ENCODE measurements at regions not wholly inside any gene's neighbourhood (a gene's known extent, or its start where the extent isn't known, plus 50 kb on each side); places are given as distances from the start of the nearest gene placed in this dataset.

GRCh38 chr5:119795768-119796167 is 166.4 kb downstream of the FAM170A start:
- Mint-ChIP-seq H3K27ac (ENCODE audit: unreplicated experiment) (no peak overlapping the region), H3K4me3 (ENCODE audit: unreplicated experiment) (no peak overlapping the region), H3K36me3 (ENCODE audit: low read depth) (no peaks in the 10 kb centered on the region), H3K4me1 (ENCODE audit: low read depth) (no peaks in the 10 kb centered on the region), H3K27me3 (ENCODE audit: low read depth) (no peaks in the 10 kb centered on the region), H3K9me3 (ENCODE audit: low read depth) (no peaks in the 10 kb centered on the region)
- TF ChIP-seq CTCF (IDR thresholded peaks at IDR 0.05) = no peak
- DNase-seq (ENCODE audit: low spot score) = no peak

DNA sequence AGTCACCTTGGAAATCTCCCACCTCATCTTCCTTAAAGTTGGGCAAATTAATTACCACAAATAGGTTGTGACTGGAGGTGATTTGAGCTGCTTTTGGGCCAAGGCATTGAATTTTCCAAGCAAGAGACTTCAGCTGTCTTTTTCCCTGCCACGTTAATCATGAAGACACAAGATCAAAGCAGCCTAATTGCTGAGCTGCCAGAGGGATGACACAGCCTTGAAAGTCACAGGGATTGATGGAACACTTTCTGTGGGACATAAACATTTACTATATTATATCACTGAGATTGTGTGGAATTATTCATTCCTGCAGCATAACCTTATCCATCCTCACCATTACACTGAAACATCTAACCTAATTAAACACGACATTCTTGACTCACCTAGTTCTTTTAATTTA is 172.2 kb downstream of the FAM170A start:
- TF ChIP-seq CTCF (IDR thresholded peaks at IDR 0.05) = no peak
- Mint-ChIP-seq H3K27ac (ENCODE audit: unreplicated experiment) (no peak overlapping the region), H3K9me3 (ENCODE audit: low read depth) (peaks cover 18% of the 10 kb centered on the region), H3K27me3 (ENCODE audit: low read depth) (no peaks in the 10 kb centered on the region), H3K4me1 (ENCODE audit: low read depth) (no peaks in the 10 kb centered on the region), H3K4me3 (ENCODE audit: unreplicated experiment) (no peak overlapping the region), H3K36me3 (ENCODE audit: low read depth) (no peaks in the 10 kb centered on the region)
- DNase-seq (ENCODE audit: low spot score) = no peak

- no peak for DNase-seq (ENCODE audit: low spot score)
- Mint-ChIP-seq H3K4me1 (ENCODE audit: low read depth) (no peaks in the 10 kb centered on the region), H3K27ac (ENCODE audit: unreplicated experiment) (no peak overlapping the region), H3K9me3 (ENCODE audit: low read depth) (peaks cover 35% of the 10 kb centered on the region), H3K4me3 (ENCODE audit: unreplicated experiment) (no peak overlapping the region), H3K36me3 (ENCODE audit: low read depth) (no peaks in the 10 kb centered on the region), H3K27me3 (ENCODE audit: low read depth) (peaks cover 1% of the 10 kb centered on the region)
- no peak for TF ChIP-seq CTCF (IDR thresholded peaks at IDR 0.05)
Observed at GRCh38 chr5:119808024-119808423, 178.7 kb downstream of the FAM170A start.

DNA sequence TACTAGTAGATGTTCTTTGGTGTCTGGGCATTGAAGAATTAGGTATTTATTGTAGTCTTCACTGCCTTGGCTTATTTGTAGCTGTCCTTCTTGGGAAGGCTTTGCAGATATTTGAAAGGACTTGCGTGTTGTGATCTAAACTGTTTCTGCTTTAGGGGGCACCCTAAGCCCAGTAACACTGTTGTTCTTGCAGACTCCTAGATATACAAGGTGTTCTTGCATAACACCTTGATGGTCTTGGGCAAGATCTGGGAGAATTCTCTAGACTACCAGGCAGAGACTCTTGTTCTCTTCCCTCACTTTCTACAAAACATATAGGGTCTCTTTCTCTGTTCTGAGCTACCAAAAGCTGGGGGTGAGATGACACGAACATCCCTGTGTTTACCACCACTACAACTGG is 179.1 kb downstream of the FAM170A start:
- Mint-ChIP-seq H3K27me3 (ENCODE audit: low read depth) (peaks cover 3% of the 10 kb centered on the region), H3K9me3 (ENCODE audit: low read depth) (peaks cover 37% of the 10 kb centered on the region), H3K4me3 (ENCODE audit: unreplicated experiment) (no peak overlapping the region), H3K36me3 (ENCODE audit: low read depth) (no peaks in the 10 kb centered on the region), H3K27ac (ENCODE audit: unreplicated experiment) (no peak overlapping the region), H3K4me1 (ENCODE audit: low read depth) (no peaks in the 10 kb centered on the region)
- no peak for DNase-seq (ENCODE audit: low spot score)
- TF ChIP-seq CTCF (IDR thresholded peaks at IDR 0.05) = no peak

- peaks cover 5% of the 10 kb centered on the region for H3K27me3 Mint-ChIP-seq (ENCODE audit: low read depth)
- H3K4me1 Mint-ChIP-seq (ENCODE audit: low read depth) = no peaks in the 10 kb centered on the region
- H3K27ac Mint-ChIP-seq (ENCODE audit: unreplicated experiment) = no peak overlapping the region
- H3K9me3 Mint-ChIP-seq (ENCODE audit: low read depth) = peaks cover 34% of the 10 kb centered on the region
- no peak overlapping the region for H3K4me3 Mint-ChIP-seq (ENCODE audit: unreplicated experiment)
- no peak for DNase-seq (ENCODE audit: low spot score)
- no peak for TF ChIP-seq CTCF (IDR thresholded peaks at IDR 0.05)
- no peaks in the 10 kb centered on the region for H3K36me3 Mint-ChIP-seq (ENCODE audit: low read depth)
Observed at GRCh38 chr5:119810217-119810616, 180.9 kb downstream of the FAM170A start.

All from chondrocyte (in vitro differentiated cells).